Left lung (tissue), 4 donors: ENCODE measurements at regions not wholly inside any gene's neighbourhood (a gene's known extent, or its start where the extent isn't known, plus 50 kb on each side); places are given as distances from the start of the nearest gene placed in this dataset.
A peak's percentile ranks its signal among the peaks of the same experiment; 100 is the strongest.

Experiments used
- ATAC-seq: fragments of 200-7000 bp; cut with Tn5 transposase; one replicate; pipeline ENCODE4 v1.9.1; 2020; ENCODE audit warnings: moderate library complexity
- DNase-seq, 4 donors: peaks; one replicate each; pipeline ENCODE4 v3.0.0-alpha.2; 2013 to 2020
- H3K27ac ChIP-seq, 2 donors: fragments of 200-600 bp; sonication (generic) in 1 of 2; one replicate each; pipeline versions ENCODE4 v1.5.0 to v1.8.0; 2020 to 2021
- H3K27me3 ChIP-seq, 2 donors: fragments of 200-600 bp; sonication (generic) in 1 of 2; one replicate each; pipeline versions ENCODE4 v1.5.0 to v1.8.0; 2020 to 2021
- H3K36me3 ChIP-seq, 2 donors: fragments of 200-600 bp; sonication (generic) in 1 of 2; one replicate each; pipeline versions ENCODE4 v1.5.0 to v1.8.0; 2020 to 2021
- H3K4me1 ChIP-seq, 2 donors: fragments of 200-600 bp; one replicate each; pipeline ENCODE4 v1.8.0; 2021
- H3K4me3 ChIP-seq, 2 donors: fragments of 200-600 bp; sonication (generic) in 1 of 2; one replicate each; pipeline versions ENCODE4 v1.5.0 to v1.8.0; 2020 to 2021; ENCODE audit warnings: mild to moderate bottlenecking in 1 of 2
- H3K9me3 ChIP-seq, 2 donors: fragments of 200-600 bp; sonication (generic) in 1 of 2; one replicate each; pipeline versions ENCODE4 v1.5.0 to v1.8.0; 2020 to 2021
- intact Hi-C, 2 donors: fragments of 100-400 bp; cut with DNase I; formaldehyde crosslinking; loops; one replicate each; pipeline versions ENCODE4 v1.11.2 to v1.14.2; 2022
- TF ChIP-seq, protein P1 (sequence below), 2 donors: fragments of 200-600 bp; sonication (generic) in 1 of 2; IDR thresholded peaks; one replicate each; pipeline versions ENCODE4 v1.5.0 to v1.8.0; 2021; ENCODE audit warnings: antibody characterized with exemption in 2 of 2
- donor health status: DM: no; HTN: yes; CAD: no.
- donor health status: DM: no; HTN: no; CAD: no.

DNA sequence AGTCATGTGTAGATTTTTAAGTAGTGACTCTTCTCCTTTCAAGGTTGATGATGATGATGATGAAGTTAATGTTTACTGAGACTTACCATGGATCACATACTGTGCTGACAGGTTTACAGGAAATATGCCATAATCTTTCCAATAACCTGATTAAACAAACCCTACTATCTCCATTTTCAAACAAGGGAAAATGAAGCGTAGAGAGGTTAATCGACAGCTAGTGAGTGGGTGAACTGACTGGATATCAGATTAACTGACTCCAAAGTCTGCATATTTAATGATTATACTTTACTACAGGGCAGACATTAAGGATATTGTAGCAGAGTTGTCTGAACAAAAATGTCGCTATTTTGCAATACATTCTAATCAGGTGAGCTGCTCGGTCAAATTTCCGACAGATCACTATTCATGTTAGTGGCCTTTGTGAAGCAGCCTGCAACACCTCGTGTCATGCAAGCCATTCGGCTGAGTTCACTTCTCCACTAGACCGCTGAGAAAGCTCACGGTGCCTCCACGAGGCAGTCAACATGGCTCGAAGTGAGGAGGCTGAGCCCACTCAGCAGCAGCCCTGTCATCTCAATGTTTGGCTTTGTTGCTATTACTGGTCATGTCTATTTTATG, 264.2 kb downstream of the NFKBIZ start:
- no peaks in the 10 kb centered on the region for H3K36me3 ChIP-seq
- ATAC-seq (no peak), DNase-seq (no peak)
- no peaks in the 10 kb centered on the region for H3K27me3 ChIP-seq
- no peak overlapping the region for H3K27ac ChIP-seq
- TF ChIP-seq, protein P1, sequence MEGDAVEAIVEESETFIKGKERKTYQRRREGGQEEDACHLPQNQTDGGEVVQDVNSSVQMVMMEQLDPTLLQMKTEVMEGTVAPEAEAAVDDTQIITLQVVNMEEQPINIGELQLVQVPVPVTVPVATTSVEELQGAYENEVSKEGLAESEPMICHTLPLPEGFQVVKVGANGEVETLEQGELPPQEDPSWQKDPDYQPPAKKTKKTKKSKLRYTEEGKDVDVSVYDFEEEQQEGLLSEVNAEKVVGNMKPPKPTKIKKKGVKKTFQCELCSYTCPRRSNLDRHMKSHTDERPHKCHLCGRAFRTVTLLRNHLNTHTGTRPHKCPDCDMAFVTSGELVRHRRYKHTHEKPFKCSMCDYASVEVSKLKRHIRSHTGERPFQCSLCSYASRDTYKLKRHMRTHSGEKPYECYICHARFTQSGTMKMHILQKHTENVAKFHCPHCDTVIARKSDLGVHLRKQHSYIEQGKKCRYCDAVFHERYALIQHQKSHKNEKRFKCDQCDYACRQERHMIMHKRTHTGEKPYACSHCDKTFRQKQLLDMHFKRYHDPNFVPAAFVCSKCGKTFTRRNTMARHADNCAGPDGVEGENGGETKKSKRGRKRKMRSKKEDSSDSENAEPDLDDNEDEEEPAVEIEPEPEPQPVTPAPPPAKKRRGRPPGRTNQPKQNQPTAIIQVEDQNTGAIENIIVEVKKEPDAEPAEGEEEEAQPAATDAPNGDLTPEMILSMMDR (IDR thresholded peaks at IDR 0.05), result no peak
- no peaks in the 10 kb centered on the region for H3K9me3 ChIP-seq
- no peak overlapping the region for H3K4me3 ChIP-seq
- intact Hi-C loops, result no loop called here
- H3K4me1 ChIP-seq, result no peaks in the 10 kb centered on the region

DNA sequence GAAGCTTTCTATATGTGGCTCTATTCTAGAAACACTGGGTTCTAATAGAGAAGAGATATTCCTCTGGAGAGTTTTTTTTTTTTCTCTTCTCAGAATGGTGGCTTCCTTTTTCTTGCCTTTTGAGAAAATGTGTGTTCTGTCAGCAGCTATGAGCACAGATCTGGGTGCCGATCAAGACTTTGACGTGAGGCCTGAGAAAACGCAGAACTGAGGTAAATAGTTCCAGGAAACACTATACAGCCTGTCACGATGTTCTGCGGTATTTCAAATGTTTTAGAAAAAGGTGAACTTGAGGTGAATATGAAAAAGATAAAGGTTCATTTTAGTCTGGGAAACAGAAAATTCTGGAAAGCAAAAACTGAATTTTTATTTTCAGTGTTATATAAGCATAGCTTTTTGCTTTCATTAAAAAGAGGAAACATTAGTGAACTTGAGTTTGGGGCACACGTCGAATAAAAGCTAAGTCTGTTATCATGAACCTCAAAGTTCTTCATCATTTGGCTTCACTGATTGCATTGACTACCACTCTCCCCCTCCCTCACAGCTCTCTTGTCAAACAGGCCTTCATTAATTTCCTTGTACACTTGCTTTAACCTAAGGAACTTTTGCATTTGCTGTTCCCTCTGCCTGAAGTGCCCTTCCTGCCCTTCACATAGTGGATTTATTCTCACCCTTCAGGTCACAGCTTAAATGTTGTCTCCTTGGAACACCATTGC, 265.1 kb downstream of the NFKBIZ start:
- no peak overlapping the region for H3K4me3 ChIP-seq
- H3K4me1 ChIP-seq, result no peaks in the 10 kb centered on the region
- no peaks in the 10 kb centered on the region for H3K36me3 ChIP-seq
- H3K9me3 ChIP-seq, result no peaks in the 10 kb centered on the region
- H3K27ac ChIP-seq, result no peak overlapping the region
- no peak for DNase-seq
- intact Hi-C loops, result no loop called here
- no peak for ATAC-seq
- TF ChIP-seq, protein P1 (IDR thresholded peaks at IDR 0.05), result no peak
- H3K27me3 ChIP-seq, result no peaks in the 10 kb centered on the region

DNA sequence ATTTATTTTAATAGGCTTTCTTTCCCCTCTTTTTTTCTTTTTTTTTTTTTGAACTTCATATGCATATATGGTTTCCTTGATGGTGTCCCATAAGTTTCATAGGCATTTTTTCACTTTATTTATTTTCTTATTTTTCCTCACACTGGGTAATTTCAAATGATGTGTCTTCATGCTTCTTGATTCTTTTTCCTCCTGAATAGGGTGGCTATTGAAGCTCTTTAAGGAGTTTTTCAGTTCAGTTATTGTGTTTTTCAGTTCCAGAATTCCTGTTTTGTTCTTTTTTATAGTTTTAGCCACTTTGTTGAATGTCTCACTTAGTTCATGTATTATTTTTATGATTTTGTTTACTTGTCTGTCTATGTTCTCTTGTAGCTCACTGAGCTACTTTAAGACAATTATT, 273.2 kb downstream of the NFKBIZ start:
- H3K27me3 ChIP-seq, result no peaks in the 10 kb centered on the region
- TF ChIP-seq, protein P1 (IDR thresholded peaks at IDR 0.05), result no peak
- H3K9me3 ChIP-seq, result peaks cover 0 to 18% of the 10 kb centered on the region in 2 donors
- no peak for ATAC-seq
- DNase-seq, result no peak
- intact Hi-C loops, result no loop called here
- H3K27ac ChIP-seq, result no peak overlapping the region
- no peak overlapping the region for H3K4me3 ChIP-seq
- peaks cover 0 to 16% of the 10 kb centered on the region in 2 donors for H3K4me1 ChIP-seq
- H3K36me3 ChIP-seq, result no peaks in the 10 kb centered on the region

DNA sequence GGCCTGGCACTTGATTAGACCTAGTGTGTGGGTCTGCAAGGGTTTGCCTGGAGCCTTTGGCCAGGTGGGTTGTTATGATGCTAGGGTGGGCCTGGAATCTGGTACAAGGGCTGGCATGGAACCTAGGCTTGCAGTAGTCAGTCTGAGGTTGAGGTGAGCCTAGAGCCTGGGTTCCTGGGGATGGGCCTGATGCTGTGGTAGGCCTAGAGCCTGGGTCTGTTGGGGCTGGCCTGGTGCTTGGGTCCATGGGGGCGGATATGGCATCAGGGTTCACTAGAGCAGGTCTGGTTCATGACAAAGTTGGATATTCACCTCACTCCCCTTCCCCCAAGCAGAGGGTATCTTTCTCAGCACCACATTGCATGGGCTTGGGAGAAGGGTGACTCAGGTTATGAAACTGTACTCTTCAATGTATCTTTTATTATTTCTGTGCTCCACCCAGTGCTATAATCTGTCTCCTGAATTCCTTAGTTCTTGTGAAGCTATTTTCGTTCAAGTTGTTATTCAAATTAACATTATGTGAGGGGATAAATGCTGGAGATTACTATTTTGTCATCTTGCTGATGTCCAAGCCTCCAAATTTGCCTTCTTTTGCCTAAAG, 274.4 kb downstream of the NFKBIZ start:
- Histone ChIP-seq H3K27ac (peak overlapping the region in 1 of 2 donors; percentile 8), H3K36me3 (no peaks in the 10 kb centered on the region), H3K4me3 (no peak overlapping the region), H3K4me1 (peaks cover 0 to 16% of the 10 kb centered on the region in 2 donors), H3K27me3 (no peaks in the 10 kb centered on the region), H3K9me3 (peaks cover 0 to 18% of the 10 kb centered on the region in 2 donors)
- intact Hi-C loops, result no loop called here
- DNase-seq (no peak), ATAC-seq (peak; percentile 25)
- TF ChIP-seq, protein P1 (IDR thresholded peaks at IDR 0.05), result no peak

DNA sequence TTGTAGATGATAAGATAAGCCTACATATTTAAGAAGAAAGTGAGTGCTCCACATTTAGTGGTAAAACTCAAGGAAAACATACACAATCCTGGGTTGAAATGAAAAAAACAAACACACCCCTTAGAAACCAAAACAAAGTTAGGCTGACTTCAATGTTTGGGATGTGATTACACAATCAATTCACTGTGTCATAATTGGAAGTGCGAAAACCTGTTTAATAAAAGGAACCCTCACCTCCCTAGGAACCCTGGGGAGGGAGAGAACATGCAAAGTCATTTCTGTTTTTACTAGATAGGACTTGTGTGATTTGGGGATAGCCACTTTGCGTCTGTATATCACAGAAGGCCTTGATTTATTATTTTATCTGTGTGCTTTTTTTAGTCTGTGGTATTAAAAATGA, 275.0 kb downstream of the NFKBIZ start:
- intact Hi-C loops, result no loop called here
- DNase-seq (no peak), ATAC-seq (peak; percentile 63)
- peak overlapping the region in 1 of 2 donors; percentile 8 for H3K27ac ChIP-seq
- H3K4me1 ChIP-seq, result peaks cover 0 to 16% of the 10 kb centered on the region in 2 donors
- H3K9me3 ChIP-seq, result peaks cover 0 to 18% of the 10 kb centered on the region in 2 donors
- no peaks in the 10 kb centered on the region for H3K36me3 ChIP-seq
- TF ChIP-seq, protein P1 (IDR thresholded peaks at IDR 0.05), result no peak
- H3K27me3 ChIP-seq, result no peaks in the 10 kb centered on the region
- no peak overlapping the region for H3K4me3 ChIP-seq
